HFFc6 (cell line): ENCODE measurements at regions not wholly inside any gene's neighbourhood (a gene's known extent, or its start where the extent isn't known, plus 50 kb on each side); places are given as distances from the start of the nearest gene placed in this dataset.
A peak's percentile ranks its signal among the peaks of the same experiment; 100 is the strongest.

Source experiments
- DNase-seq: peaks from one replicate; pipeline ENCODE4 v3.0.0-alpha.2; 2018
- H3K27ac Mint-ChIP-seq: 2 replicates; pipeline ENCODE4 v1.8.0; 2020; ENCODE audit warnings: mild to moderate bottlenecking, mixed read lengths
- H3K27me3 Mint-ChIP-seq: 2 replicates; pipeline ENCODE4 v1.8.0; 2021; ENCODE audit warnings: mild to moderate bottlenecking, moderate library complexity, mixed read lengths; ENCODE audit not compliant: insufficient read depth
- H3K36me3 Mint-ChIP-seq: 2 replicates; pipeline ENCODE4 v1.8.0; 2021; ENCODE audit warnings: low read depth, mixed read lengths
- H3K4me1 Mint-ChIP-seq: 2 replicates; pipeline ENCODE4 v1.8.0; 2020; ENCODE audit warnings: low read depth, mixed read lengths
- H3K4me3 Mint-ChIP-seq: 2 replicates; pipeline ENCODE4 v1.8.0; 2020; ENCODE audit warnings: mild to moderate bottlenecking, moderate library complexity, mixed read lengths
- H3K9me3 Mint-ChIP-seq: 2 replicates; pipeline ENCODE4 v1.8.0; 2020; ENCODE audit warnings: mild to moderate bottlenecking, mixed read lengths
- TF ChIP-seq, protein P1 (sequence below): fragments of 200-600 bp; sonication (generic); IDR thresholded peaks from 2 replicates; pipeline ENCODE4 v1.5.0; 2021; ENCODE audit warnings: antibody characterized with exemption, mild to moderate bottlenecking

DNA sequence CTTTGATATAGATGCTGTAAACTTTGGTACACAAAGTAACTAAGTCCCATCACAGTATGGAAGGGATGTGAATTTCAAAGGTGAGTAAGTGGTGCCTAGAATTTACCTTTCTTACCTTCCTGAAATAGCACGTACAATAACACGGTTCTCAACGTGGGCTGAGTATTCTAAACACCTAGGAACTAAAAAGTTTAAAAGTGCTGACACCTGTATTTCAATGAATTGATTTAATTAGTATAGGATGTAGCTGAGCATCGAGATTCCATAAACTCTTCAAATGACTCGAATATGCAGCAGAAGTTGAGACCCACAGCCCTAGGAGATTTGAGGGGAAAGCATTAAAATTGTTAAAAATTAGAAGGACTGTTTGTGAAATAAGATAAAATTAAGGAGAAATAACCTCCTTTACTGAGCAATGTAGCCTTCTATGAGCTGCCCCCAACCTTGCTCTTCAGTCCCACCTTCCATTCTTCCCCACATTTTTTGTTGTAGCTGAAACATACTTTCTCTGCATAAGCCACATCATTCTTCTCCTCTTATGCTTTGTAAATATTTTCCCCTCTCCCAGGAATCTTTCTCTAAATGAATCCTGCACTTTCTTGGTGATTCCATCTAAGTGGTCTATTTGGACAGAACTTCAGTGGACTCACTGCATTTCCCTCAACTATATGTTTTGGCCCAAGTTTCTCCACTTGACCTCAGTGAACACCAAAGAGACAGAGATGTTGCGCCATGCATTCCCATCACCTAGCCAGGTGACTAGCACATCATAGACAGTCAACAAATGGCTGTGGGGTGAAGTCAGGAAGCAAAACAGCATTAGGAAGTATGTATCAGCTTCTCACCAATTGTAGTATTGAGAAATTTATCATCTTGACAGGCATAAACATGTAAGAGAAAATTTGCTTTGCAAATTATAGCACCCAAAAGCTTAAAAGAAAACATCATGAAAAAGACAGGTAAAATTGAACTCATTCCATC, 156.5 kb upstream of the TAS2R1 start:
- TF ChIP-seq, protein P1, sequence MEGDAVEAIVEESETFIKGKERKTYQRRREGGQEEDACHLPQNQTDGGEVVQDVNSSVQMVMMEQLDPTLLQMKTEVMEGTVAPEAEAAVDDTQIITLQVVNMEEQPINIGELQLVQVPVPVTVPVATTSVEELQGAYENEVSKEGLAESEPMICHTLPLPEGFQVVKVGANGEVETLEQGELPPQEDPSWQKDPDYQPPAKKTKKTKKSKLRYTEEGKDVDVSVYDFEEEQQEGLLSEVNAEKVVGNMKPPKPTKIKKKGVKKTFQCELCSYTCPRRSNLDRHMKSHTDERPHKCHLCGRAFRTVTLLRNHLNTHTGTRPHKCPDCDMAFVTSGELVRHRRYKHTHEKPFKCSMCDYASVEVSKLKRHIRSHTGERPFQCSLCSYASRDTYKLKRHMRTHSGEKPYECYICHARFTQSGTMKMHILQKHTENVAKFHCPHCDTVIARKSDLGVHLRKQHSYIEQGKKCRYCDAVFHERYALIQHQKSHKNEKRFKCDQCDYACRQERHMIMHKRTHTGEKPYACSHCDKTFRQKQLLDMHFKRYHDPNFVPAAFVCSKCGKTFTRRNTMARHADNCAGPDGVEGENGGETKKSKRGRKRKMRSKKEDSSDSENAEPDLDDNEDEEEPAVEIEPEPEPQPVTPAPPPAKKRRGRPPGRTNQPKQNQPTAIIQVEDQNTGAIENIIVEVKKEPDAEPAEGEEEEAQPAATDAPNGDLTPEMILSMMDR = no peak
- Mint-ChIP-seq H3K9me3 (no peaks in the 10 kb centered on the region), H3K4me1 (peaks cover 21% of the 10 kb centered on the region), H3K4me3 (no peak overlapping the region), H3K36me3 (peaks cover 2% of the 10 kb centered on the region; the same call in 1 of the 2 replicates), H3K27ac (no peak overlapping the region), H3K27me3 (no peaks in the 10 kb centered on the region; the same call in 1 of the 2 replicates)
- DNase-seq = no peak

DNA sequence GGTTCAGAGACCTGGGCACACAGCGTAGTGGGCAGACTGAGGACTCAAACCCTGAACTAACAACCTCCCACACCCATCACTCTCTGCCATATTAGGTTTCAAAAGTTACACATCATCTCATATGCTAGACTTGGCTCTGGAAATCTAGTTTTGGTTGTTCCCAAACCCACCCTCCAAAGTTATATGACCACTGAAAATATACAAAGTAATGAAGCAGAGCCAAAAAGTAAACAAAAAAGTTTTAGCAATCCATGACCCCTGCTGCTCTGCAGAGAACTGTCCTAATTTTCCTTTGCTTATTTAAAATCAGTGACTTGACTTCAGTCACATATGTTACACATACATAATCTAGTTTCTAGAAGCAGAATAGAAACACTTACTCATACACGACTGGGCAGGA, 155.6 kb upstream of the TAS2R1 start:
- H3K36me3 Mint-ChIP-seq = peaks cover 7% of the 10 kb centered on the region
- H3K27ac Mint-ChIP-seq = no peak overlapping the region
- H3K9me3 Mint-ChIP-seq = no peaks in the 10 kb centered on the region
- no peaks in the 10 kb centered on the region; the same call in 1 of the 2 replicates for H3K27me3 Mint-ChIP-seq
- TF ChIP-seq, protein P1 = no peak
- DNase-seq = no peak
- H3K4me3 Mint-ChIP-seq = no peak overlapping the region
- H3K4me1 Mint-ChIP-seq = peaks cover 26% of the 10 kb centered on the region

DNA sequence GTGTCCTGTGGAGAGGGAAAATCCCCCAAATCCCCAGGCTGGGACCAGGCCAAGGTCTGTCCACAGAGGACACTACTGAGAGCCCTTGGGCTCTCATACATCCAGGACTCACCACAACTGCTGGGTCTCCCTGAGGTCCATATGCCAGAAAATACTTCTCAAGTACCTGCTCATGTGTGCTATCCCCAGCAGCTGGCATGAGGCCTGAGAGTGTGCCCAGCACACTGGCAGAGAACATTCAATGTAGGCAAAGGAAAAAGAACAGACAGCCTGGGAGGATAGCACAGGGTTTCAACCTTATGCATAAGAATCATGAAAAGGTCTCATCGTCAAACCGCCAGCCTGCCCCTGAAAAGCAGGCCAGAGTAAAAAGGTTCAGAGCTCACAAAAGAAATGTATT, 154.1 kb upstream of the TAS2R1 start:
- Mint-ChIP-seq H3K27ac (no peak overlapping the region), H3K36me3 (peaks cover 7% of the 10 kb centered on the region), H3K27me3 (no peaks in the 10 kb centered on the region; the same call in 1 of the 2 replicates), H3K9me3 (no peaks in the 10 kb centered on the region), H3K4me1 (peaks cover 26% of the 10 kb centered on the region), H3K4me3 (no peak overlapping the region)
- TF ChIP-seq, protein P1 = no peak
- no peak for DNase-seq

DNA sequence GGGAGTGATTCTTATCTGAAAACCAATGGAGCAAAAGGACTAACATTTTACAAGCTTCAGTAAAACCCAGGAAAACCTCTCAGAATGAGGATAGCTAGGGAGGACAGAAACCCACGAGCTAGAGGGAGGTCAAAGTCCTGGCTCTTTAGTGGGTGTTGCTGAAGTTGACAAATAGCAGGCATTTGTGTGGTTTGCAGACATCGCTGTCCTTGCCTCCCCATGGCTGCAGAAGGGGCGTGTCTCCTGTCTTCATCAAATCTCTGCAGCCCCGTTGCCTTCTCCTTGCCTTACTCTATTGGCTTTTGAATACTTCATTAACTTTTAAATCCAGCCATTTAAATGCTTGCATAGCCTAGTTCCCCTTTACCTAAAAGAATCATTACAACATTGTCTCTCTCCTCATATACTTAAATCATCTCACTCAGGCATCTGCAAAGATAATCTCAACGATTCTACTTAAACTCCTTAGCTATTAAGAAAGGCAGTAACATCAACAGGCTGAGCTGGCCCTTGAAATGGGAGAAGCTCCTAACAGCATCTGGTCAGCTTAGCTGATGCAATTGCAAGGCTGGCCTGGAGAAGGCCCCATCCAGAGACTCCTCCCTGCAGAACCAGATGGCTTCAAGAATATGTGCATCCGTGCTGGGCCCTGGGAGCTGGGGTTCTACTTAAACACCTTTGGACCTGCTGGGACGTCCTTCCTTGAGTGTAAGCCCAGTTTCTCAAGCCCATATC, 152.8 kb upstream of the TAS2R1 start:
- peak; percentile 31 for DNase-seq
- H3K9me3 Mint-ChIP-seq = no peaks in the 10 kb centered on the region
- H3K4me3 Mint-ChIP-seq = no peak overlapping the region
- peaks cover 26% of the 10 kb centered on the region for H3K4me1 Mint-ChIP-seq
- H3K27me3 Mint-ChIP-seq = no peaks in the 10 kb centered on the region; the same call in 1 of the 2 replicates
- peaks cover 7% of the 10 kb centered on the region for H3K36me3 Mint-ChIP-seq
- peak overlapping the region; percentile 36 for H3K27ac Mint-ChIP-seq
- TF ChIP-seq, protein P1 = no peak

DNA sequence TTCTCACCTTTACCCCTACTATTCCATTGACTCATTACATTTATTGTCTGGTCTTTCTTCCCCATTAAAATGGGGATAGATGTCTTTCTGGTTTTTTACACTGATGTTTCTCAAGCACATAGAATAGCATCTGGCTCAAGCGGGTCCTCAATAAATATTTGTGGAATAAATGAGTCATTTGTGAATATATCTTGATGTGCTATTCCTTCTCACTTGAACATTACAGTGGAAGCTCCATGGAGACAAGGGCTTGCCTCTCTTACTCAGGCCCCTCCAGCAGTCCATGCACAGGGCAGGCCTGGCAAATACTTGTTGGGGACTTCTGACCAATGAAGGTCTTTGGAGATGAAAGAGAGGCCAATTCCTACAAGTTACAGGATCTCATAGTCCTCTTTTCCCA, 151.7 kb upstream of the TAS2R1 start:
- H3K4me3 Mint-ChIP-seq = no peak overlapping the region

More for the DNA sequence above, 151.7 kb upstream of the TAS2R1 start:
- TF ChIP-seq, protein P1 = no peak
- no peaks in the 10 kb centered on the region; the same call in 1 of the 2 replicates for H3K27me3 Mint-ChIP-seq
- DNase-seq = peak; percentile 57
- peak overlapping the region; percentile 41; the same call in 1 of the 2 replicates for H3K27ac Mint-ChIP-seq
- peaks cover 7% of the 10 kb centered on the region for H3K36me3 Mint-ChIP-seq
- H3K9me3 Mint-ChIP-seq = no peaks in the 10 kb centered on the region
- H3K4me1 Mint-ChIP-seq = peaks cover 33% of the 10 kb centered on the region
